Sigmoid colon (tissue), 6 donors: ENCODE measurements at regions not wholly inside any gene's neighbourhood (a gene's known extent, or its start where the extent isn't known, plus 50 kb on each side); places are given as distances from the start of the nearest gene placed in this dataset.
"Not testable (repeated sequence)": the region's sequence is repeated elsewhere in the genome, so short reads cannot be mapped to it uniquely, and the experiment has no call there.

ENCODE experiments used
- DNase-seq: peaks from one replicate; pipeline ENCODE4 v3.0.0-alpha.2; 2019
- H3K27ac ChIP-seq, 4 donors: fragments of 200-600 bp; sonication (generic); one replicate each; pipeline ENCODE4 v1.5.1; 2016 to 2019; ENCODE audit warnings: mild to moderate bottlenecking in 1 of 4
- H3K27me3 ChIP-seq, 3 donors: fragments of 200-600 bp; sonication (generic); one replicate each; pipeline ENCODE4 v1.5.1; 2019; ENCODE audit warnings: mild to moderate bottlenecking in 1 of 3
- H3K36me3 ChIP-seq, 4 donors: fragments of 200-600 bp; sonication (generic); one replicate each; pipeline ENCODE4 v1.5.1; 2016 to 2019
- H3K4me1 ChIP-seq, 4 donors: fragments of 200-600 bp; sonication (generic); one replicate each; pipeline ENCODE4 v1.5.1; 2017 to 2019
- H3K4me3 ChIP-seq, 4 donors: fragments of 200-600 bp; sonication (generic); one replicate each; pipeline ENCODE4 v1.5.1; 2017 to 2019; ENCODE audit warnings: mild to moderate bottlenecking in 2 of 4, moderate library complexity in 1 of 4
- H3K9me3 ChIP-seq, 4 donors: fragments of 200-600 bp in 3 of 4; sonication (generic) in 3 of 4; one replicate each; pipeline versions ENCODE4 v1.5.1 to v1.6.1; 2013 to 2019
- EP300 ChIP-seq, 4 donors: sonication (generic); formaldehyde crosslinking; IDR thresholded peaks; one replicate each; pipeline ENCODE4 v1.6.1; 2017; ENCODE audit warnings: antibody characterized with exemption in 4 of 4
- POLR2A ChIP-seq, 2 donors: fragments of 450-650 bp; IDR thresholded peaks; one replicate each; pipeline ENCODE4 v1.6.1; 2016; ENCODE audit warnings: antibody characterized with exemption in 2 of 2, mild to moderate bottlenecking in 2 of 2, moderate library complexity in 2 of 2
- POLR2AphosphoS5 ChIP-seq, 4 donors: sonication (generic); formaldehyde crosslinking; IDR thresholded peaks; one replicate each; pipeline ENCODE4 v1.6.1; 2017; ENCODE audit warnings: antibody characterized with exemption in 4 of 4
- WGBS, 2 donors: extraction: QIAGEN DNeasy Blood & Tissue Kit; methylation state at CpG; one replicate each; pipeline ENCODE4 v1.1.7; 2013; 5-methylcytosine and 5-hydroxymethylcytosine counted together
- intact Hi-C: fragments of 100-400 bp; cut with DNase I; formaldehyde crosslinking; loops from one replicate; pipeline ENCODE4 v1.15.1; 2023
- TF ChIP-seq, protein P1 (sequence below), 4 experiments: fragments of 450-650 bp in 3 of 4; fragments of 200-600 bp in 1 of 4; IDR thresholded peaks; one replicate each; pipeline ENCODE4 v1.5.1; 2016 to 2019; ENCODE audit warnings: antibody characterized with exemption in 4 of 4, mild to moderate bottlenecking in 3 of 4, moderate library complexity in 2 of 4
- donor health status: healthy with polysubstance abuse.
- donor health status: healthy.

GRCh38 chr15:47124430-47125102, 592.7 kb upstream of the SEMA6D start:
- no peaks in the 10 kb centered on the region for H3K27me3 ChIP-seq
- DNase-seq: no peak
- WGBS, 2 donors: 45 to 79% methylated on average over 3 of the region's 3 CpGs
- peaks cover 0 to 3% (median 2%) of the 10 kb centered on the region in 4 donors for H3K9me3 ChIP-seq
- H3K36me3 ChIP-seq: no peaks in the 10 kb centered on the region
- no peak overlapping the region for H3K27ac ChIP-seq
- intact Hi-C loops: no loop called here
- TF ChIP-seq, protein P1, sequence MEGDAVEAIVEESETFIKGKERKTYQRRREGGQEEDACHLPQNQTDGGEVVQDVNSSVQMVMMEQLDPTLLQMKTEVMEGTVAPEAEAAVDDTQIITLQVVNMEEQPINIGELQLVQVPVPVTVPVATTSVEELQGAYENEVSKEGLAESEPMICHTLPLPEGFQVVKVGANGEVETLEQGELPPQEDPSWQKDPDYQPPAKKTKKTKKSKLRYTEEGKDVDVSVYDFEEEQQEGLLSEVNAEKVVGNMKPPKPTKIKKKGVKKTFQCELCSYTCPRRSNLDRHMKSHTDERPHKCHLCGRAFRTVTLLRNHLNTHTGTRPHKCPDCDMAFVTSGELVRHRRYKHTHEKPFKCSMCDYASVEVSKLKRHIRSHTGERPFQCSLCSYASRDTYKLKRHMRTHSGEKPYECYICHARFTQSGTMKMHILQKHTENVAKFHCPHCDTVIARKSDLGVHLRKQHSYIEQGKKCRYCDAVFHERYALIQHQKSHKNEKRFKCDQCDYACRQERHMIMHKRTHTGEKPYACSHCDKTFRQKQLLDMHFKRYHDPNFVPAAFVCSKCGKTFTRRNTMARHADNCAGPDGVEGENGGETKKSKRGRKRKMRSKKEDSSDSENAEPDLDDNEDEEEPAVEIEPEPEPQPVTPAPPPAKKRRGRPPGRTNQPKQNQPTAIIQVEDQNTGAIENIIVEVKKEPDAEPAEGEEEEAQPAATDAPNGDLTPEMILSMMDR (IDR thresholded peaks at IDR 0.05): no peak
- TF ChIP-seq POLR2AphosphoS5 (IDR thresholded peaks at IDR 0.05): no peak
- no peaks in the 10 kb centered on the region for H3K4me1 ChIP-seq
- no peak overlapping the region for H3K4me3 ChIP-seq

GRCh38 chr15:47129033-47129432, 588.3 kb upstream of the SEMA6D start:
- Histone ChIP-seq H3K4me3 (no peak overlapping the region), H3K9me3 (peaks cover 0 to 6% (median 0%) of the 10 kb centered on the region in 4 donors), H3K27me3 (no peaks in the 10 kb centered on the region), H3K27ac (no peak overlapping the region), H3K4me1 (no peaks in the 10 kb centered on the region), H3K36me3 (no peaks in the 10 kb centered on the region)
- intact Hi-C loops: no loop called here
- DNase-seq: no peak
- 22 to 83% methylated on average over 3 of the region's 3 CpGs for WGBS, 2 donors
- TF ChIP-seq EP300 (IDR thresholded peaks at IDR 0.05) (no peak), POLR2A (IDR thresholded peaks at IDR 0.05) (no peak)

GRCh38 chr15:47131450-47131849, 585.9 kb upstream of the SEMA6D start:
- DNase-seq, intact Hi-C loops, H3K36me3 ChIP-seq, H3K27me3 ChIP-seq, H3K9me3 ChIP-seq, H3K4me1 ChIP-seq, H3K27ac ChIP-seq, H3K4me3 ChIP-seq: not testable (repeated sequence)
- WGBS, 2 donors: 88 to 92% methylated on average over 4 of the region's 7 CpGs

DNA sequence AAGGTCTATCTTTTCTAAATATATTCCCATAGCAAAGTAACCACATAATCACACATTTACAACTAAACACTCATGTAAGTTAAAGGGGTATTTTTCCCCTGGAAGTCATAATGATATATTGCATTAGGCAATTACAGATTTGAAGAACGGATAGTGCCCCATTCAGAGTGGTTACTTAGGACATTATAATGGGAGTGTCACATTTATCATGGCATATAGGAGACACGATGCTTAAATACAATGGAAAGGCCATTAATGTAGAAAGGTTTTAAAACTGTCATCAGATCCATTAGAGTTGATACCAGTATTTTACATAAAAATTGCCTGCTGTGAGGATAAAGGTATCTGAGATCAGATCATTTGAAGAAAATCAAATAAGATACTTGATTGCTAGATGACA, 582.0 kb upstream of the SEMA6D start:
- H3K4me1 ChIP-seq: no peaks in the 10 kb centered on the region
- H3K9me3 ChIP-seq: peaks cover 0 to 2% (median 0%) of the 10 kb centered on the region in 4 donors
- WGBS, 2 donors: 58 to 71% methylated on average over 2 of the region's 2 CpGs
- intact Hi-C loops: no loop called here
- H3K36me3 ChIP-seq: no peaks in the 10 kb centered on the region
- H3K4me3 ChIP-seq: no peak overlapping the region
- H3K27ac ChIP-seq: no peak overlapping the region
- TF ChIP-seq EP300 (IDR thresholded peaks at IDR 0.05): no peak
- TF ChIP-seq POLR2AphosphoS5 (IDR thresholded peaks at IDR 0.05): no peak
- TF ChIP-seq, protein P1 (IDR thresholded peaks at IDR 0.05): no peak
- TF ChIP-seq POLR2A (IDR thresholded peaks at IDR 0.05): no peak
- no peak for DNase-seq
- no peaks in the 10 kb centered on the region for H3K27me3 ChIP-seq

DNA sequence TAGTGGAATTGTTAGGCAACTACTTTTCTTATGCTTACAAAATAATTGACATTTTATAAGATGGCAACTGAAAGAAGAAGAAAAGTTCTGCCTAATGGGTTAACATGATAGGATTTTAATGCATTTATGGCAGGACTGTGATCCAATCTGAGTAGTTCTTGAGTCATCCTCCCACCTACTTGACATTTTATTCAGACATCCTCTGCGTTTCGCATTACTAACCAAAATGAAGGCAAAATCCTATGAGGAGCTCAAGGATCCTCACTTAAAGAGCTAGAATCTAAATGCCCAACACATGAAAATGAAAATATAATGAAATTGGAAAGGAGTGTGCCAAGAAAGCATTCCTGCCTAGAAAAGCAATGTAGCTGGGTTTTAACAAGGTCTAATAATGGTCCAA, 581.1 kb upstream of the SEMA6D start:
- Histone ChIP-seq H3K4me1 (no peaks in the 10 kb centered on the region), H3K27ac (no peak overlapping the region), H3K9me3 (no peaks in the 10 kb centered on the region), H3K4me3 (no peak overlapping the region), H3K27me3 (no peaks in the 10 kb centered on the region), H3K36me3 (no peaks in the 10 kb centered on the region)
- intact Hi-C loops: no loop called here
- TF ChIP-seq POLR2A (IDR thresholded peaks at IDR 0.05): no peak
- TF ChIP-seq, protein P1 (IDR thresholded peaks at IDR 0.05): no peak
- TF ChIP-seq EP300 (IDR thresholded peaks at IDR 0.05): no peak
- no peak for TF ChIP-seq POLR2AphosphoS5 (IDR thresholded peaks at IDR 0.05)
- WGBS, 2 donors: 87 to 89% methylated on average over 2 of the region's 2 CpGs
- DNase-seq: no peak

GRCh38 chr15:47139965-47140364, 577.3 kb upstream of the SEMA6D start:
- 56 to 87% methylated on average over 2 of the region's 2 CpGs for WGBS, 2 donors
- TF ChIP-seq POLR2A (IDR thresholded peaks at IDR 0.05) (no peak), EP300 (IDR thresholded peaks at IDR 0.05) (no peak), POLR2AphosphoS5 (IDR thresholded peaks at IDR 0.05) (no peak)
- TF ChIP-seq, protein P1 (IDR thresholded peaks at IDR 0.05): no peak
- Histone ChIP-seq H3K27me3 (no peaks in the 10 kb centered on the region), H3K27ac (no peak overlapping the region), H3K36me3 (no peaks in the 10 kb centered on the region), H3K4me3 (no peak overlapping the region), H3K4me1 (no peaks in the 10 kb centered on the region), H3K9me3 (no peaks in the 10 kb centered on the region)
- no peak for DNase-seq
- intact Hi-C loops: no loop called here
